Retinal pigment epithelial cell (primary cell): ENCODE measurements at regions not wholly inside any gene's neighbourhood (a gene's known extent, or its start where the extent isn't known, plus 50 kb on each side); places are given as distances from the start of the nearest gene placed in this dataset.

Source experiments
- DNase-seq: peaks from one replicate; pipeline ENCODE4 v3.0.0-alpha.2; 2010; ENCODE audit warnings: low read depth
- H3K4me3 ChIP-seq: 2 replicates; pipeline ENCODE4 v1.5.1; 2011; ENCODE audit warnings: mild to moderate bottlenecking, low read length, control low read depth, moderate library complexity
- CTCF ChIP-seq: conservative IDR thresholded peaks from 2 replicates; pipeline ENCODE4 v1.5.1; 2011; ENCODE audit warnings: low read depth, low read length, control low read depth, inconsistent platforms

DNA sequence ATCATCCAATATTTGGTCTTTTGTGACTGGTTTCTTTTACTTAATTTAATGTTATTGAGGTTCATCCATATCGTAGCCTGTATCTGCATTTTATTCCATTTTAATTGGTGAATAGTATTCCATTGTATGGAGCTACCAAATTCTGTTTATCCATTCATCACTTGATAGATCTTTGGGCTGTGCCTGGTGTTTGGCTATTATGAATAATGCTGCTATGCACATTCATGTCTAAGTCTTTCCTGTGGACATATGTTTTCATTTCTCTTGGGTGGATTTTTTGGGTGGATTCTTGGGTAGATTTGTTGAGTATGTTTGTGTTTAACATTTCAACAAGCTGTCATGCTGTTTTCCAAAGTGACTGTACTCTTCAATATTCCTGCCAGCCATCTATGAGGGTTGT, 52.5 kb upstream of the NEDD4L start:
- no peak for DNase-seq
- no peak overlapping the region for H3K4me3 ChIP-seq
- TF ChIP-seq CTCF: no peak

DNA sequence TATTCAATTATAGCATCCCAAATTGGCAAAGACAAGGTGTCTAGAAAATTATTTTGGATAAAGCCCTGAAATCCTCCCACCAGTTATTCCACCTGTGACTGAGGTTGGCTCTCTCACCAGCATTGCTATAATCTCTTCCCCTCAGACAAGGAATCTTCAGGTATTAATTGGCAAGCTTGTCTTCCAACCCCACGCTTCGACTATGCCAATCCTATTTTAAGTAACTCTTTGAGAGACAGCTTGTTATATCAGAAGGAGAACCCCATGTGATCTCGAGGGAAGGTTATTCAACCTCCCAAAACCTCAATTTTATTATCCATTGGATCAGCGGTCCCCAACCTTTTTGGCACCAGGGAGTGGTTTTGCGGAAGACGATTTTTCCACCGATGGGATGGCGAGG, 54.5 kb upstream of the NEDD4L start:
- no peak for DNase-seq
- no peak for TF ChIP-seq CTCF

DNA sequence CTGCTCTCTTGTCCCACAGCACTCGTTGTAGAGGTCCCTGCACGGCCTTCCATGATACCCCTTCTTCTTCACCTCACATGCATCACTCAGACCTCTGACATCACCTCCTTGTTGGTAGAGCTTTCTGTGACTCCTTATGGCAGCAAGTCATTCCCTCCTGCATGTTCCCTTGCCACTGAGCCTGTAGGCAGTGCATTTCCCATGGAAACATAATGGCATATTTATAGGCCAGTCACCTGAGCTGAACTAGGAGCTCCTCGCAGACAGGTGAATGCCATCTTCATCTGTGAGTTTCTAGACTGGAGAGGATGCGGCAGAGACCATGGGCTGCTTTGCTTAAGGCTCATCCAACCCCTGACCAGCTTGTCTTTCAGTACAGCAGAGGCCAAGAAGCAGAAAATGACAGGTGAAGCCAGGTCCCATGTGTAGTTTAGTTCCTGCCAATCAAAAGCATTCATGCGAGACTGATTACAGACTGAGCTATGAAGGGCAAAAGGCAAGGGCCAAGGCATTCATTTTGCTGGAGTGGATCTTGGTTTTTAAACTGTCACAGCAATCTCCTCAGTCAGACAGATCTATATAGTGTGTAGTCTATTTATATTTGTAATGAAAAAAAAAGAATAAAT, 59.4 kb upstream of the NEDD4L start:
- H3K4me3 ChIP-seq: no peak overlapping the region
- DNase-seq: no peak
- TF ChIP-seq CTCF: no peak

More for the DNA sequence above, 54.5 kb upstream of the NEDD4L start:
- H3K4me3 ChIP-seq: no peak overlapping the region

DNA sequence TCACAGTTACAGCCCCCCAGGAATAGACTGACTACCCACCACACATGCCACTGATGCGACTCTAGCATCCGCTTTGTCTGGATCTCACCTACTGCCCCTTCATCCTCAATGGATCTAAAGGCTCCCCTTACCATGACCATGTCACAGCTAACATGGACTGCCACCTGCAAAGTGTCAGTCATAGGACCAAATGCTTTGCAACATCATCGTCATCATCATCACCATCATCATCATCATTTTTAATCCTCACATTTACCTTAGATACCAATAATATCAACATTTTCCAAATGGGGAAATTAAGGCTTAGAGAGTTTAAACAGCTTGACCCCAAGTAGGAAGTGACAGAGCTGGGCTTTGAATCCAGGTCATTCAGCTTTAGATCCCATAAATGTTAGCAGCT, 60.1 kb upstream of the NEDD4L start:
- no peak for TF ChIP-seq CTCF
- DNase-seq: no peak

GRCh38 chr18:57983472-57983871, 60.6 kb upstream of the NEDD4L start:
- no peak overlapping the region for H3K4me3 ChIP-seq
- DNase-seq: no peak
- no peak for TF ChIP-seq CTCF

More for the DNA sequence above, 60.1 kb upstream of the NEDD4L start:
- H3K4me3 ChIP-seq: no peak overlapping the region

DNA sequence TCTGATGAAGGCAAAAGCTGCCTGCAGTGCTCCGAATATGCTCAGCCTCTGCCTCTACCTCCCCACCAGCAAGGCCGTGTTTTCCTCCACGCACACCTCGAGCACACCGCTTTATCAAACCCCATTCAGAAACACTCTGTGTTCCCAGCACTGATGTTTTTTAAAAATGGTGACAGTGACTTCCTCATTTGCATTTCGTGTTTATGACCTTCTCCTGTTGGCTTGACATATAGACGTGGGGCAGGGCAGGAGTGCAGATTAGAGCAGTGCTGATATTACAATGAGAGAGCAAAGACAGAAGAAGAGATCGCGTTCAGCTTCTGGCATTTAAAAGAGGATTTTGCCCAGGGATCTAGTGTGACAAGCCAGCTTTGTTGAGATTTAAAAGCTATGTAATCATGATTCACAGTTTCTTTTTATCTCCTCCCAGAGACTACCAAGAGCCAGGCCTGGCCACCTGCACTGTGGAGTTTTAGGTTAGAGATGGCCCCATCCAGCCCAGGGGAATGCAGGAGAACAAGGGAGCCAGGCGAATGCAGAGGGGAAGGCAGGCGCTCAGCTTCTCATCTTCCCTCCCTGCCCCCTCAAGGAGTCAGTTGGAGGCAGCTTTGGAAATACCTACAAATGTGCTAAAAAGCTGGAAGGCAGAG, 61.5 kb upstream of the NEDD4L start:
- no peak for DNase-seq
- H3K4me3 ChIP-seq: no peak overlapping the region
- TF ChIP-seq CTCF: no peak
